M059J (cell line): ENCODE measurements at regions not wholly inside any gene's neighbourhood (a gene's known extent, or its start where the extent isn't known, plus 50 kb on each side); places are given as distances from the start of the nearest gene placed in this dataset.
A peak's percentile ranks its signal among the peaks of the same experiment; 100 is the strongest.

Experiments used
- DNase-seq: peaks from one replicate; pipeline ENCODE4 v3.0.0-alpha.2; 2012; ENCODE audit warnings: low read depth

DNA sequence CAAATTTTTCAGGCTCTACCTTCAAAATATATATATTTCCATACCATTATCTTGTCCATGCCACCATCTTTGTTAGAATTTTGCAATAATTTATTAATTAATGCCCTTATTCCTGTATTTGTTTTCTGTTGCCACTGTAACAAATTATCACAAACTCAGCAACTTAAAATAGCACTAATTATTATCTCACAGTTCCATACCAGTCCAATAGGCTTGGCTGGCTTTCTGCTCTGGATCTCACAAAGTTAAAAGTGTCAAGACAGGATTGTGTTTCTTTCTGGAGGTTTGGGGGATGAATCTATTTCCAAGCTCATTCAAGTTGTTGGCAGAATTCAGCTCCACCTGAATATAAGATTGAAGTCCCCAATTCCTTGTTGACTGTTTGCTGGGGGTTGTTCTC, 58.6 kb upstream of the SLC38A4 start:
- DNase-seq: no peak

- peak; percentile 95 for DNase-seq
These were observed 60.8 kb upstream of the SLC38A4 start for GRCh38 chr12:46886541-46887041.

GRCh38 chr12:46887870-46888269, 62.1 kb upstream of the SLC38A4 start:
- no peak for DNase-seq

- peak; percentile 15 for DNase-seq
These were observed 62.8 kb upstream of the SLC38A4 start for GRCh38 chr12:46888568-46888967.

DNA sequence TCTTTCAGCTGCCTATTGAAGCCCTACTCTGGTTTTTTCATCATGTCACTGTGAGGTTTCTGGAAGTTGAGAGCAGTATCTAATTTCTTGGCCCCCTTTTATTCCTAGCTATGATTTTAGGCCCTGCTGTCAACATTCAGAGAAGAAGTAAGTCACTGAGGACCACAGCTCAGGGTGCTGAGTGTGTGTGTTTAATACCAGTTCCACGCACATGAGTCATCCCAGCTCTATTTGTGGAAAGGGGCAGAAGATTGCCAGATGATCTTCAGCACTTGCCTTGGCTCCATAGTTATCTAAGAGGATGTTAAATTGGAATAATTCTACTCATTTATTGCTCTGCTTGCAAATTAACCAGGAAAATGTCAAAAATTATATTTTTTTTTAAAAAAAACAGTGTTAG, 65.5 kb upstream of the SLC38A4 start:
- DNase-seq: peak; percentile 66

DNA sequence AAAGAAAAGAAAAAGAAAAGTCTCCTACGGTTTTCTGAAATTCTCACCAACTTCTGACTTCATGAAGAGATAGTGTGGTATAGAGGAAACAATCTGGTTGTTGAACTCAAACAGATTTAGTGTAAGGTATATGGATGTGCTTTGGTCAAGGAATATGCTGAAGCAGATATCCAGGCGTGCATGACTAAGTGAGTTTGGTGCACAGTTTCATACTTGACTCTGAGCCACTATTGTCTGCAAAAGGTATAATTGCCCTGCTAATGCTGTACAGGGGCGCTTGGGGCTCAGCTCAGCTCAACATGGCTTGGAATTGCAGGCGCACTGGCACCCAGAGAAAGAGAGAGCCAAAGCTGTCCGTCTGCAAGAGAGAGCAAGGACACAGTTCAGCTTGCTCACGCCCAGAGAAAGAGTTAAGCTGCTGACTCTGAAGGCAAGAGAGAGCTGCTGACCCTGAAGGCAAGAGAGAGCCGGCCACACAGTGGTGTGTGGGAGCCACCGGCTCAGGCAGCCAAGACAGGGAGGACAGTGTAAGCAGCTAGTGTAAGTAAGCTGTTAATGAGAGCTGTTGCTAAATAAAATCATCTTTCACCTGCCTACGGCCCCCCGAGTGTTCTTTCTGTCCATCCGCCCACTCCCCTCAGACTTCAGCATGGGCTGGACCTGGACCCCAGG, 66.4 kb upstream of the SLC38A4 start:
- DNase-seq: no peak

- no peak for DNase-seq
These were observed 67.1 kb upstream of the SLC38A4 start for GRCh38 chr12:46892887-46893286.

DNA sequence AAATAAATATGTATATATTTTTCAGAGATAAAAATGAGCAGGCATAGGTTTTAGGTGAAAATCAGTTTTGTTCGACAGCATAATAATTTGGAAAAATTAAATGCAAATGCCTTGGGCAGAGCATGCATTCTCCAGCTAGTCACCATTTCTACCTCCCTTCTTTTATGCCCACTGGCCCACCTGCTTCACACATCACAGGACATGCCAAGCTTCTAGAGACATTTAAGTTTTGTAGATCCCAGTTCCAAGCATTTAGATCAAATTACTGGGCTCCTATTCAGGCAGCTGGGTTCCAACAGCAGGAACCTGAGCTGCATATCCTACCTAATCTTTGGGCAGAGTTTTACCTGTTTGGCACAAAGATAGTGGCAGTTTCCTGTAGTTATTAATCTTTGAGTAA, 67.6 kb upstream of the SLC38A4 start:
- no peak for DNase-seq

DNA sequence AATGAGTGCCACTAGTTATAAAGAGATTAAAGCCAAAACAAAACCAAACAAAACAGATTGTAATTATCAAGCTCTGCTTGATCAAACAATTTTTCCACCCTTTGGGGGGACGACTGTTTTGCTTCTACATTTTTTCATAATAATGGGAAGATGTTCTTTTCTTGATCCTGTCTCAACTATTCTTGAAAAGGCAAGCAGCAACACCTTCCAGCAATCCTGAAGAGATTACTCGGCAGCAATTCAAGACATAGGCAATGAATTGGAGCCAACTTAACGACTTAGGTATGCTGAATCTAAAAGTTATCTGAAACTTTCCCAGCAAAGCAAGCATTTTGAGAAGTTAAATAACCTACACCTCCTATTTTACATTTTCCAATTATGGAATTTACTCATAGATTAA, 69.9 kb upstream of the SLC38A4 start:
- DNase-seq: no peak

DNA sequence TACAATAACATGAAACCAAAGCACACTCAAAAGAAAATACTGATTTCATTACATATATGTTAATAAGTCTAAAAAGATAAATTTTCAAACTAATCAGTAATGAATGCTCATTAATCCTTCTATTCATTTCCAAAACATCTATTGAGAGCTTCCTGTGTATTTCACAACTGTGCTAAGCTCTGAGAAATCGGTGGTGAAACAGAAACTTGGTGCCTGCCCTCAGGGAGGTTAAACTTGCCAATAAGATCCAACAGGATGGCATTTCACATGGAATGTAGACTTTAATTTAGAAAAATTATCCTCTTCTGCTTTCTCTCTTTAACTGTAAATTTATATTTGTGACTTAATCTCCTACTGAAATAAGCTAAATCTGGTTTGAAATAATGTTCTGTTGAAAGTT, 70.9 kb upstream of the SLC38A4 start:
- DNase-seq: no peak

DNA sequence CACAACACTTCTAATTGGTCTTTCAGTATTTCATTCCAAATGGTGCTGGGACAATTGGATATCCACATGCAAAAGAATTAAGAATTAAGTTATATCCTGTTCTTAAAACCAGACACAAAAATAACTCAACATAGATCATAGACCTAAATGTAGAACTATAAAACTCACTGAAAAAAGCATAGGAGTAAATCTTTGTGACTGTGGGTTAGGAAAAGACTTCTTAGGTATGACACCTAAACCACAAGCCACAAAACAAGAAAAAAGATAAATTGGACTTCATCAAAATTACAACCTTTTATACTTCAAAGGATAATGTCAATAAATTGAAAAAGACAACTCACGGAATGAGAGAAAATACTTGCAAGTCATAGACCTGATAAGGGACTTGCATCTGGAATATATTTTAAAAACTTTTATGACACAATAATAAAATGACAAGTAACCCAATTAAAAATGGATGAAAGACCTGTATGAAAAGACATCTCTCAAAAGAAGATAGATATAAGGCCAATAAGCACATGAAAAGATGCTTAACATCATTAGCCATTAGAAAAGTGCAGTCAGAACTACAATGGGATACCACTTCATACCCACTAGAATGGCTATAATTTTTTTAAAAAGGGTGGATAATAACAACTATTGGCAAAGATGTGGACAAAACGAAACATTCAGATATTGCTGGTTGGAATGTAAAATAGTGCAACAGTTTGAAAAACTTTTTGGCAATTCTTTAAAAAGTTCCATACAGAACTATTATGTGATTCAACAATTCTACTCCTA, 72.5 kb upstream of the SLC38A4 start:
- peak; percentile 54 for DNase-seq

GRCh38 chr12:46898989-46899388, 73.2 kb upstream of the SLC38A4 start:
- no peak for DNase-seq

GRCh38 chr12:46900734-46901463, 75.1 kb upstream of the SLC38A4 start:
- no peak for DNase-seq

GRCh38 chr12:46901464-46902205, 75.8 kb upstream of the SLC38A4 start:
- DNase-seq: no peak

GRCh38 chr12:46903058-46903457, 77.3 kb upstream of the SLC38A4 start:
- no peak for DNase-seq

GRCh38 chr12:46904406-46905238, 78.8 kb upstream of the SLC38A4 start:
- peak; percentile 37 for DNase-seq

GRCh38 chr12:46905239-46905627, 79.4 kb upstream of the SLC38A4 start:
- peak; percentile 69 for DNase-seq

DNA sequence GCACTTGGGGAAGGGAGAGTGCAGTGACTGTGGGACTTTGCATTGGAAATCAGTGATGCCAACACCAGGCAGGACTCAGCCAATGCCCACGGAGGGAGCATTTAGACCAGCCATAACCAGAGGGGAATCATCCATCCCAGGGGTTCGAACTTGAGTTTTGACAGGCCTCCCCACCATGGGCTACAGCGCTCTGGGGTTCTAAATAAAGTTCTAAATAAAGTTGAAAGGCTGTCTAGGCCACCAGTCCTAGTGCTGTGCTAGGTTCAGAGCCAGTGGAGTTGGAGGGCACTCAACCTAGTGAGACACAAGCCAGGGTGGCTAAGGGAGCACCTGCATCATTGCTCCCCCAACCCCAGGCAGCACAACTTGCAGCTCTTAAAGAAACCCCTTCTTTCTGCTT, 82.0 kb upstream of the SLC38A4 start:
- DNase-seq: no peak

- DNase-seq: peak; percentile 97
These were observed 82.6 kb upstream of the SLC38A4 start for GRCh38 chr12:46908236-46908935.

- peak; percentile 65 for DNase-seq
These were observed 83.3 kb upstream of the SLC38A4 start for GRCh38 chr12:46908936-46909635.
